Body of pancreas (tissue), 4 donors: ENCODE measurements at regions not wholly inside any gene's neighbourhood (a gene's known extent, or its start where the extent isn't known, plus 50 kb on each side); places are given as distances from the start of the nearest gene placed in this dataset.

Source experiments
- ATAC-seq: fragments of 150-250 bp; one replicate; pipeline ENCODE4 v1.9.1; 2016
- DNase-seq, 4 donors: peaks; one replicate each; pipeline ENCODE4 v3.0.0-alpha.2; 2019
- H3K27ac ChIP-seq, 4 donors: fragments of 200-600 bp; sonication (generic); 1 replicate in 3 of 4; 2 replicates in 1 of 4; pipeline versions ENCODE4 v1.5.1 to v1.6.1; 2016 to 2019; ENCODE audit warnings: mild to moderate bottlenecking in 1 of 4, mixed read lengths in 1 of 4, moderate library complexity in 1 of 4
- H3K27me3 ChIP-seq, 2 donors: fragments of 200-600 bp; sonication (generic); one replicate each; pipeline ENCODE4 v1.6.0; 2016; ENCODE audit warnings: mild to moderate bottlenecking in 1 of 2
- H3K36me3 ChIP-seq, 2 donors: fragments of 200-600 bp; sonication (generic); replicated peaks in 1 of 2; 2 replicates each; pipeline ENCODE4 v1.5.1; 2016; ENCODE audit warnings: low read depth in 2 of 2; ENCODE audit not compliant: insufficient read depth in 1 of 2
- H3K4me1 ChIP-seq: fragments of 200-600 bp; sonication (generic); one replicate; pipeline ENCODE4 v1.6.0; 2016
- H3K4me3 ChIP-seq, 2 donors: fragments of 200-600 bp; sonication (generic); 1 replicate in 1 of 2; 2 replicates in 1 of 2; pipeline ENCODE4 v1.5.1; 2016 to 2019
- H3K9me3 ChIP-seq, 3 donors: fragments of 200-600 bp; sonication (generic); 1 replicate in 2 of 3; 2 replicates in 1 of 3; pipeline ENCODE4 v1.5.1; 2016
- CTCF ChIP-seq, 7 experiments: fragments of 450-650 bp in 4 of 7; fragments of 200-600 bp in 3 of 7; sonication (generic) in 3 of 7; IDR thresholded peaks; one replicate each; pipeline ENCODE4 v1.5.1; 2016 to 2019; ENCODE audit warnings: antibody characterized with exemption in 7 of 7
- POLR2A ChIP-seq, 3 donors: fragments of 450-650 bp; IDR thresholded peaks; one replicate each; pipeline ENCODE4 v1.6.1; 2016; ENCODE audit warnings: antibody characterized with exemption in 3 of 3, mild to moderate bottlenecking in 2 of 3
- WGBS, 2 donors: methylation state at CpG; one replicate each; pipeline ENCODE4 v1.1.5; 2017; 5-methylcytosine and 5-hydroxymethylcytosine counted together
- intact Hi-C: fragments of 100-400 bp; cut with DNase I; formaldehyde crosslinking; loops from one replicate; pipeline ENCODE4 v1.15.1; 2023

- Histone ChIP-seq H3K27me3 (no peaks in the 10 kb centered on the region), H3K36me3 (no peaks in the 10 kb centered on the region), H3K9me3 (no peaks in the 10 kb centered on the region), H3K4me3 (no peak overlapping the region), H3K27ac (no peak overlapping the region), H3K4me1 (no peaks in the 10 kb centered on the region)
- WGBS, 2 donors, result 49 to 60% methylated on average over 2 of the region's 2 CpGs
- DNase-seq, result no peak
- intact Hi-C loops, result no loop called here
- ATAC-seq, result no peak
- TF ChIP-seq POLR2A (IDR thresholded peaks at IDR 0.05) (no peak), CTCF (IDR thresholded peaks at IDR 0.05) (no peak)
These were observed 133.3 kb downstream of the MPP7 start for GRCh38 chr10:28169525-28169924.

GRCh38 chr10:28160866-28161405 lies 141.9 kb downstream of the MPP7 start:
- WGBS, 2 donors, result 77 to 86% methylated on average over 6 of the region's 6 CpGs
- H3K36me3 ChIP-seq, result no peaks in the 10 kb centered on the region
- H3K4me1 ChIP-seq, result no peaks in the 10 kb centered on the region
- no peak for ATAC-seq
- H3K4me3 ChIP-seq, result no peak overlapping the region
- no peaks in the 10 kb centered on the region for H3K9me3 ChIP-seq
- TF ChIP-seq POLR2A (IDR thresholded peaks at IDR 0.05) (no peak), CTCF (IDR thresholded peaks at IDR 0.05) (no peak)
- no peak overlapping the region for H3K27ac ChIP-seq
- no peaks in the 10 kb centered on the region for H3K27me3 ChIP-seq
- intact Hi-C loops, result no loop called here
- DNase-seq, result no peak

GRCh38 chr10:28157379-28157778 lies 145.5 kb downstream of the MPP7 start:
- no peak overlapping the region for H3K27ac ChIP-seq
- no peak for TF ChIP-seq POLR2A (IDR thresholded peaks at IDR 0.05)
- TF ChIP-seq CTCF (IDR thresholded peaks at IDR 0.05), result no peak
- intact Hi-C loops, result no loop called here
- no peak for ATAC-seq
- H3K4me3 ChIP-seq, result no peak overlapping the region
- H3K9me3 ChIP-seq, result no peaks in the 10 kb centered on the region
- no peaks in the 10 kb centered on the region for H3K27me3 ChIP-seq
- DNase-seq, result no peak
- H3K36me3 ChIP-seq, result no peaks in the 10 kb centered on the region
- no peaks in the 10 kb centered on the region for H3K4me1 ChIP-seq

GRCh38 chr10:28155726-28156125 lies 147.1 kb downstream of the MPP7 start:
- H3K27ac ChIP-seq, result no peak overlapping the region
- ATAC-seq (no peak), DNase-seq (no peak)
- 36 to 52% methylated on average over 1 of the region's 1 CpG for WGBS, 2 donors
- no peaks in the 10 kb centered on the region for H3K27me3 ChIP-seq
- no peaks in the 10 kb centered on the region for H3K9me3 ChIP-seq
- intact Hi-C loops, result no loop called here
- no peaks in the 10 kb centered on the region for H3K4me1 ChIP-seq
- TF ChIP-seq CTCF (IDR thresholded peaks at IDR 0.05) (no peak), POLR2A (IDR thresholded peaks at IDR 0.05) (no peak)
- no peaks in the 10 kb centered on the region for H3K36me3 ChIP-seq
- H3K4me3 ChIP-seq, result no peak overlapping the region

GRCh38 chr10:28151636-28152035 lies 151.2 kb downstream of the MPP7 start:
- H3K27ac ChIP-seq, result no peak overlapping the region
- no peak overlapping the region for H3K4me3 ChIP-seq
- no peaks in the 10 kb centered on the region for H3K27me3 ChIP-seq
- no peaks in the 10 kb centered on the region for H3K36me3 ChIP-seq
- no peaks in the 10 kb centered on the region for H3K4me1 ChIP-seq
- DNase-seq, result no peak
- no peak for ATAC-seq
- H3K9me3 ChIP-seq, result no peaks in the 10 kb centered on the region
- TF ChIP-seq CTCF (IDR thresholded peaks at IDR 0.05), result no peak
- no peak for TF ChIP-seq POLR2A (IDR thresholded peaks at IDR 0.05)
- WGBS, 2 donors, result 87 to 90% methylated on average over 3 of the region's 3 CpGs
- intact Hi-C loops, result no loop called here
